HG03457 (cell line): ENCODE measurements at regions not wholly inside any gene's neighbourhood (a gene's known extent, or its start where the extent isn't known, plus 50 kb on each side); places are given as distances from the start of the nearest gene placed in this dataset.

ENCODE experiments used
- ATAC-seq: cut with Tn5 transposase; IDR thresholded peaks from one replicate; pipeline ENCODE4 v1.9.1; 2021; ENCODE audit warnings: moderate number of reproducible peaks; ENCODE audit not compliant: unreplicated experiment

DNA sequence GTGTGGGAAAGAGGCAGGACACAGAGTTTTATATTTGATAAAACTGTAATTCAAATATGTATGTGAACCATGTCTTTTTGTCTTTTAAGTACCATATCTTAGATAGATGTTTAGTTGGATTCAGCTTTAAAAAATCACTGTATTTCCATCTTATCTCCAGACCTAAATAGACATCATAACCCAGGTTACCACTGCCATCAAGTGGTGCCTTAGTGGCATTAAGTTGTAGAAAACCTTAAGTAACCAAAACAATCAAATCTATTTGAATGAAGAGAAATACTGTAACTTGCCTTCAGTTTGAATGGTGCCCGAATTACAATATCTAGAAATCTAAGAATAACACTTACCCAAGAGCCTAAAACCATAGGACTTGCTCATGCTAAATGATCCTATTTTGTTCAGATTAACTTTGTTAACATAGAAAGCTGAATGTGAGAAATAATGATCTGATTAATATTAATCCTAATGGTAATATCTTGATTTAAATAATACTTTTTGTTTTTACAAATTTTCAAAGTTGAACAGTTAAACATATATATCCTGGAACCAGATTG lies 92.5 kb upstream of the MAP2 start:
- ATAC-seq = no peak

DNA sequence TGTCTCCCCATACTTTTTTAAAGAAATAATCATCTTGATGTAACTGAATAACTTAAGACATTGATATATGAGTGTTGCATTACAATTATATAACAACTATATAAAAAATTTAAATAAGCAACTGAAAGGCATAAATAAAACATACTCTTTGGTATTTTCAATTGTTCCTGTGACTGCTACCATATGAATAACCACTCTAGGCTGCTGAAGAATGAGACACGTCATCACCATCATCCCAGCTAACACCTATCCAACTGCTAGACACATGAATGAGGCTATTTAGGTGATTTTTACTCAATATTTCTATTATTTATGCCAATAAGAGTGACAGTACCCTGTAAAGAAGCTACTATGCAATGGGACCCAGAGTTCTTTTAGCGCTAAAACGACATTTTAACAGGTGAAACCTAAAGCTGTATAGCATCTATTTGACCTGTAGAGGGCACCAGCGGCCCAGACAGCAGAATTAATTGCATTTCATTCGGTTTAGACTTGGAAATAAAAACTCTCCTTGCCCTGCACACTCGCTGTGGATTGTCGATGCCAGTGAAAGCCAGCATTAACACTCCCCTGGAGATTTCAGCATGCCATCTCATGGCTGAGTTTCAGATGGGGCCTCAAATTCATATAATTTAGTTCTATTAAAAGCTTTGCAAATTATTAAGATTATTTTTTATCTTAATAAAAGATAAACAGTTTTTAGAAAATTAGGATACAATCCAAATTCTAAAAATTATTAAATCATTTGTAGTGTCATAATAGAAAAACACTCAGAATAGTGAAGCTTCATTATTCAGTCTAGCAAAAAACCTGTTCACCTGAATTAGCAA lies 89.4 kb upstream of the MAP2 start:
- peak; percentile 52 for ATAC-seq

DNA sequence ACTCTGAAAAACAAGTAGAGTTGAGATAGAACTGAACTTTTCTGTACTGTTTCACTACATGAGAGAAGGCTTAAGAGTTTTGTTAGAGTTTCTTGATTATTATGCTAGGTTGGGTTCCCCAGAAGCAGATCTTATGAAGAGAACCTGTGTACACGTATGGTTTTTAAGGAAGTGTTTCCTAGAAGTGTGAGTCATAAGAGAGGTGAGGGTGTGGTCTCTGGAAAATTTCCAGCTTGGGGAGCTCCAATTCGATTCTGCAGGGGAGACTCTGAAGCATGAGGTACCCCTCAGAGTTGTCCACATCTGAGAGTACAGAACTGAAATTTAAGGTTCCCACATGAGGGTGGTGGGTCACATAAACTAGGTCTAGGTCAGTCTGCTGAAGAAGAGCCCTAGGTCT lies 83.3 kb upstream of the MAP2 start:
- ATAC-seq = no peak

DNA sequence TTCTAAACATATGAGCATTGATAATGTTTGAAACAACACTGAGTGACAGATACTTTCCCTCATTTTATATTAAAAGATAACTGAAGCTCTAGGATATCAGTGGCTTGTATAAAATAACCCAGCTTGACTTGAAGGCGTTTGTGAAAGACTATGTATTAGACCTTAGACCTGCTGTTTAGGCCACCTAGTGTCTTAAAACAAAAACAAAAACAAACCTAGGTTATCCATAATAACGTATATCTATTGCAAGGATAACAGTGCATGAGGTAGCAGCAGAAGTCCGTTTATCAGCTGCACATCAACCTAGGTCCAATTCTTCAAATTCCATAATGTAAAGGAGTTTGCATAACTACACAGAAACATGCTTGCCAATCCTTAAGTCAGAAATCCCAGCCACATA lies 79.5 kb upstream of the MAP2 start:
- no peak for ATAC-seq

DNA sequence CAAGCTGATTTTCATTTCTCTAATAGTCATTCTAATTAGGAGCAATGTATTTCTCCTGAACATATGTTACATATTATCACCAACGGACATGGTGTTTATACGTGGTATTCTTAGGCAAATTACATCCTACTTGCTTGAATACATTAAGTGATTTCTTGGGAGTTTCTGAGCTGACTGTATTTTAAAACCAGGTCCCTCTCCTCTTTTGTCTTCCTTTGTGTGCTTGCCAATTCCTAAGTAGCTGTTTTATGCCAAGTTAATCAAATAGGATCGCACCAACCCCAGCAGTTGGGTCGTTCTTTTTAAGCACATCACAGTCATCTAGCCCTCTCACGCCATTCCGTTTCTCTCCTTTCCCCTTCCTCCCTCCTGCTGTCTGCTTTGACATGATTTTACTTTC lies 75.4 kb upstream of the MAP2 start:
- no peak for ATAC-seq

DNA sequence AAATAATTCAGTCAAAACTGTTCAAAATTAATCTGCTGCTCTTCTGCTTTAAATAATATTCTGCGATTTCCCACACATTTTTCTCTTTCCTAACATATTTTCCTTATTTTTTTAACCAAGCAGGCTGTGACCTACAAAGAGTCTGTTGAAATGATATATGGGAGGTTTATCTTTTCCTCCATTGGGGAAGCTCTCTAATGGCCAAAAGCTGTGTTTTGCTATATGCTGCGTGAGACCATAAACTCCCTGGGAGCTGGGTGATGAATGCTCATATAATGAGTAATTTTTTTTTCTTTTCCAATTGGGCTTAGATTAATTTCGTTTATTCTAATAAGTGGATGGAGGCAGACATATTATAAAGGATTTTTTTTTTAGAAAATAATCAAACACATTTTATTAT lies 72.2 kb upstream of the MAP2 start:
- ATAC-seq = no peak

DNA sequence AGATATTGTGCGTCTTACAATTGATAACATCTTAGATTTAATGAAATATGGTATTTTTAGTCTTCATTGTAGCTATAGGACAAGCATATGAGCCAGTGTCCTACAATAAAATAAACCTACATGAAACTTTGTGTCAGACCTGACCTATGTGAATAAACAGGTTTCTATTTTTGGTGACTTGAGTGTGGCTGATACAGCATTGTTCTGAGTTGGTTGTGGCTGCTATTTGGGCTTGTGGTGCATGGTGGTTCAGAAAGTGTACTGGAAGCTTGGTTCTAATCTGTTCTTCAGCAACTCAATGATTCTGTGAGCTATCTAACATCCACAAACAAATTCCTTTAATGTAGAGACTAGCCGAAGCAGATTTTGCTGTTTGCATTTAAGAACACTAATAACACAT lies 64.9 kb upstream of the MAP2 start:
- ATAC-seq = no peak

DNA sequence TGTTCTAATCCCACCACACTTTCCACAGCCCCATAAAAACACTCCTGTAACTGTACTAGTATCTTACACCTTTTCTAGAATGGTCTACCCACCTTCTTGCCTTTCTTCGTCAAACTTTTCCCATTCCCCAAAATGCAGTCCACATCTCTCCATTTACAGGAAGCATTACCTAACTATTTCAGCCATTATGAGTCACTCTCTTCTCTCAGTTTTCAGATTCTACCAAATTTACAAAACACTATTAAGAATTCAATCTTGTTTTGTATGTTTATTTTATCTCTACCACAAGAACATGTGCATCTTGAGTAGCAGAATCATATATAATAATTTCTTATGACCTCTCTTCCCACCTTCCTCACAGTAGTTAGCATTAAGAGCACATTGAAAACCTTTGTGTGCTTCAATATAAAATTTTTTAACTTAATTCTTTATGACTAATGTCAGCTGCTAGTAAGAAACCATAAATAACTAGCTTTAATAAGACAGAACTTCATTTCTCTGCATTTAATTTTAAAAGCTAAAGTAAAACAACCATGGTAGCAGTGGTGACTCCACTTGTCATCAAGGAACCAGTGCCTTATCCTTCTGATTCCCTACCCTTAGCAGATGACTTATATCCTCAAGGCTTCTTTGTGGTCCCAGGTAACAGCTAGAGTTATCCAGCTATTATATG lies 56.6 kb upstream of the MAP2 start:
- no peak for ATAC-seq

DNA sequence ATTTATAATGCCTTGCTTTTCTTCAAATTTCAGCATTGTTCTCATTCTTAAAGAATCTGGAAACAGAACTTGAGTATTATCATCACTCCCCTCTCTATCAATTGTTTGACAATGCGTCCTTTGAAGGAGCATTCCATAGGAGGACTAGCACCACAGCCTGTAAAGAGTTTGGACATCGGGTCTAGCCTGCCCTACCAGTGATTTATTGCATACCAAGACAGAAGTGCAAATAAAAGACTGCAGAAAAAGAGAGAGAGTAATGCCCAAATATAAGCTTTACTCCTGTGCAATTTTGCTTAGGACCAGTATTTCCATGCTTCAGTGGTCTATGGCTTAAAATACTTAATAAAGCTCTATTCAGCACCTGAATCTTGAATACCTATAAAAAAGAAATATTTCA lies 55.4 kb upstream of the MAP2 start:
- ATAC-seq = no peak

DNA sequence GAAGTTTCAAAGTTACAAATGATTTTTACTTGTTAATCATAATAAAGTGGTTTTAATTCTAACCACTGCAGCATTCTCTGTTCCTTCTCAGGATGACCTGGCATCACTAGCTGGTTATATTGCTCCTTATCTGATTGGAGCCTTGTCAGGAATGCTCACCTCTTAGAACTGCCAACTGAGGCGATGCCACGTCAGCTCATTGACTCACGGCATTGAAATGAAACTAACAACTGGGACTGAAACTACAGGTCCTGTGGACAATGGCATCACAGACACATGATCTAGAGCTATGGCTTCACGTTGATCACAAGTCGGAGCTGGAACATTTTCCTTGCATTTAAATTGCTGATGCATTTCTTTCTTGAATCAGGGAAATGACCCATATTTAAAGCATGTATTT lies 54.9 kb upstream of the MAP2 start:
- ATAC-seq = peak; percentile 98

DNA sequence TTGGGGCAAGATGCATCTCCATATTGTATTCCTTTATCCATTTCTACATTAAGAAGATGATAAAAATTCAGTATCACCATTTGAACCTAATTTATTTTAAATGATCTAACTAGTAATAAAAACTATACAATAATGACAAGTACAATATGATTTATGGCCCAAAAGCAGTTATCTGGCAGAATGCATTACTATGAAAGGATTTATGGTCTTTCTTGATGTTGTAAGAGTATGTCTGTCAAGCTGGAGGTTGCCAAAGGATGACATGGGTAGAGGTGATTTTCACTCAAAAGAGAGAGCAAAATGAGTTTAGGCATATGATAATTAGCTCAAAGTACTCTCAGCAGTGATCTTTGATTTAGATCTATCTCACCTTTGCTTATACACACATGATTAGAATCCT lies 54.2 kb upstream of the MAP2 start:
- no peak for ATAC-seq

DNA sequence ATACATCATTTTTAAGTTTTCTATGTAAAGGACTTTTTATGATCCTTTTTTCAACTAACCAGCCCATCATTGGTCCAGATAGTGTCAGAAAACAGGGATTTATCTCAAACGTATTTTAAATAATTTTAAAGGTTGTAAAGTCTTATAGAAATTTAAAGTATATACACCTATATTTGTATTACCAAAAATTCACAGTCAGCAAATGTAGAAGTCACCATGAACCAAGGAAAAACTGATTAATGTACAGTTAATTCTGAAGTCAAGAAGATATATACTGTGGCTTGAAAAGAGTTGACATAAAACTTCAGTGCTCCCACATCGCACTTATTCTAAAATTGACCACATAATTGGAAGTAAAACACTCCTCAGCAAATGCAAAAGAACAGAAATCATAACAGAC lies 52.4 kb upstream of the MAP2 start:
- ATAC-seq = no peak
